Esophagus squamous epithelium (tissue), 4 donors: ENCODE measurements at regions not wholly inside any gene's neighbourhood (a gene's known extent, or its start where the extent isn't known, plus 50 kb on each side); places are given as distances from the start of the nearest gene placed in this dataset.

ENCODE experiments used
- POLR2A ChIP-seq, 4 donors: fragments of 450-650 bp; IDR thresholded peaks; one replicate each; pipeline ENCODE4 v1.6.1; 2017; ENCODE audit warnings: antibody characterized with exemption in 4 of 4, mild to moderate bottlenecking in 4 of 4, moderate library complexity in 3 of 4
- TF ChIP-seq, protein P1 (sequence below), 6 experiments: fragments of 450-650 bp in 4 of 6; fragments of 200-600 bp in 2 of 6; sonication (generic) in 2 of 6; IDR thresholded peaks; one replicate each; pipeline ENCODE4 v1.5.1; 2016 to 2019; ENCODE audit warnings: antibody characterized with exemption in 6 of 6, mild to moderate bottlenecking in 4 of 6, moderate library complexity in 4 of 6

GRCh38 chr1:37151789-37152188, 117.5 kb upstream of the GRIK3 start:
- TF ChIP-seq, protein P1, sequence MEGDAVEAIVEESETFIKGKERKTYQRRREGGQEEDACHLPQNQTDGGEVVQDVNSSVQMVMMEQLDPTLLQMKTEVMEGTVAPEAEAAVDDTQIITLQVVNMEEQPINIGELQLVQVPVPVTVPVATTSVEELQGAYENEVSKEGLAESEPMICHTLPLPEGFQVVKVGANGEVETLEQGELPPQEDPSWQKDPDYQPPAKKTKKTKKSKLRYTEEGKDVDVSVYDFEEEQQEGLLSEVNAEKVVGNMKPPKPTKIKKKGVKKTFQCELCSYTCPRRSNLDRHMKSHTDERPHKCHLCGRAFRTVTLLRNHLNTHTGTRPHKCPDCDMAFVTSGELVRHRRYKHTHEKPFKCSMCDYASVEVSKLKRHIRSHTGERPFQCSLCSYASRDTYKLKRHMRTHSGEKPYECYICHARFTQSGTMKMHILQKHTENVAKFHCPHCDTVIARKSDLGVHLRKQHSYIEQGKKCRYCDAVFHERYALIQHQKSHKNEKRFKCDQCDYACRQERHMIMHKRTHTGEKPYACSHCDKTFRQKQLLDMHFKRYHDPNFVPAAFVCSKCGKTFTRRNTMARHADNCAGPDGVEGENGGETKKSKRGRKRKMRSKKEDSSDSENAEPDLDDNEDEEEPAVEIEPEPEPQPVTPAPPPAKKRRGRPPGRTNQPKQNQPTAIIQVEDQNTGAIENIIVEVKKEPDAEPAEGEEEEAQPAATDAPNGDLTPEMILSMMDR (IDR thresholded peaks at IDR 0.05): no peak
- TF ChIP-seq POLR2A (IDR thresholded peaks at IDR 0.05): no peak
